Astrocyte of the cerebellum (primary cell): ENCODE measurements at regions not wholly inside any gene's neighbourhood (a gene's known extent, or its start where the extent isn't known, plus 50 kb on each side); places are given as distances from the start of the nearest gene placed in this dataset.

Experiments used
- DNase-seq: peaks from one replicate; pipeline ENCODE4 v3.0.0-alpha.2; 2011; ENCODE audit warnings: low read depth
- H3K4me3 ChIP-seq: 2 replicates; pipeline ENCODE4 v1.5.1; 2011; ENCODE audit warnings: mild to moderate bottlenecking, low read depth, low read length, moderate library complexity
- in situ Hi-C: cut with HindIII; loops from 2 replicates; pipeline ENCODE4 v1.10.0; 2017; ENCODE audit warnings: low sequenced_read_pairs
- TF ChIP-seq, protein P1 (sequence below): IDR thresholded peaks from 2 replicates; pipeline ENCODE4 v1.5.1; 2012; ENCODE audit warnings: low read length, low read depth, moderate library complexity, mild to moderate bottlenecking; ENCODE audit errors: missing control alignments

- no peak for DNase-seq
- H3K4me3 ChIP-seq = no peak overlapping the region
- TF ChIP-seq, protein P1, sequence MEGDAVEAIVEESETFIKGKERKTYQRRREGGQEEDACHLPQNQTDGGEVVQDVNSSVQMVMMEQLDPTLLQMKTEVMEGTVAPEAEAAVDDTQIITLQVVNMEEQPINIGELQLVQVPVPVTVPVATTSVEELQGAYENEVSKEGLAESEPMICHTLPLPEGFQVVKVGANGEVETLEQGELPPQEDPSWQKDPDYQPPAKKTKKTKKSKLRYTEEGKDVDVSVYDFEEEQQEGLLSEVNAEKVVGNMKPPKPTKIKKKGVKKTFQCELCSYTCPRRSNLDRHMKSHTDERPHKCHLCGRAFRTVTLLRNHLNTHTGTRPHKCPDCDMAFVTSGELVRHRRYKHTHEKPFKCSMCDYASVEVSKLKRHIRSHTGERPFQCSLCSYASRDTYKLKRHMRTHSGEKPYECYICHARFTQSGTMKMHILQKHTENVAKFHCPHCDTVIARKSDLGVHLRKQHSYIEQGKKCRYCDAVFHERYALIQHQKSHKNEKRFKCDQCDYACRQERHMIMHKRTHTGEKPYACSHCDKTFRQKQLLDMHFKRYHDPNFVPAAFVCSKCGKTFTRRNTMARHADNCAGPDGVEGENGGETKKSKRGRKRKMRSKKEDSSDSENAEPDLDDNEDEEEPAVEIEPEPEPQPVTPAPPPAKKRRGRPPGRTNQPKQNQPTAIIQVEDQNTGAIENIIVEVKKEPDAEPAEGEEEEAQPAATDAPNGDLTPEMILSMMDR = no peak
- in situ Hi-C loops = no loop called here
Measured at GRCh38 chr18:51425889-51426288, 228.4 kb upstream of the MEX3C start.

- no peak for DNase-seq
- in situ Hi-C loops = no loop called here
- TF ChIP-seq, protein P1 = no peak
- H3K4me3 ChIP-seq = no peak overlapping the region
Measured at GRCh38 chr18:51426996-51427395, 229.5 kb upstream of the MEX3C start.

GRCh38 chr18:51429644-51430043 lies 232.2 kb upstream of the MEX3C start:
- in situ Hi-C loops = no loop called here
- no peak for DNase-seq
- H3K4me3 ChIP-seq = no peak overlapping the region
- TF ChIP-seq, protein P1 = no peak

DNA sequence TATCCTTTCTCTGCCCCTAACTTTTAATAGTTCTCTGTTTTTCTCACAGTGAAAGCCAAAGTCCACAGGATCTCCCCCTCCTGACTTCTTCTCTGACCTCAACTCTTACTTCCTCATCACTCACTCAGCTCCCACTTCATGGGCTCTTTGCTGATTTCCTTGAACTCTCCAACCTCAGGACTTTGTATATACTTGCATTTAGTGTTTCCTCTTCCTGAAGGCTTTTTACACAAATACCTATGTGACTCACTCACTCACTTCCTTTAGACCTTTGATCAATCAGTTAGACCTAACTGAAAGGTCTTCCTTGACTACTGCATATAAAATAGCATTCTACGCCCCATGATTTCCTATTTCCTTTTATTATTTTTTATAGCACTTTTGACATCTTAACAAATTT lies 233.1 kb upstream of the MEX3C start:
- no peak for DNase-seq
- TF ChIP-seq, protein P1 = no peak
- in situ Hi-C loops = no loop called here
- H3K4me3 ChIP-seq = no peak overlapping the region

- in situ Hi-C loops = no loop called here
- H3K4me3 ChIP-seq = no peak overlapping the region
- TF ChIP-seq, protein P1 = no peak
- DNase-seq = no peak
Measured at GRCh38 chr18:51433296-51433695, 235.8 kb upstream of the MEX3C start.

DNA sequence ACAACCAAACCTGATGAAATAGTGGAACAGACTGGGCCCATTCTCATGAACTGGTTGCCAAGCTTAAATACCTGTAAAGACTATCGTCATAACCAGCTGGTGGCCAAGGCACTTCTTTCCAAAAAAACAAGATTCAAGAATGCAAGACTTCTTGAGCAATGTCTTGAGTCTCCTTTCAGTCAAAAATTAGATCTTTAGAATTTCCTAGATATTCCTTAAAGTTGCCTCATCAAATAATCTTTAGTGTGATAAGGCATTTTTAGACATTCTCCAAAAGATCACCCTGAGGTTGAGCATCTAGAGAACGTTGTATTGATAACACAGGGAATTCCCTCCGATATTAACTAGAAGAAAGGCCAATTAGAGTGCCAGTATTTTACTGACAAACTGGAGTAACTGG lies 236.4 kb upstream of the MEX3C start:
- H3K4me3 ChIP-seq = no peak overlapping the region
- TF ChIP-seq, protein P1 = no peak
- no peak for DNase-seq
- in situ Hi-C loops = no loop called here
